GM23338 (cell line): ENCODE measurements at regions not wholly inside any gene's neighbourhood (a gene's known extent, or its start where the extent isn't known, plus 50 kb on each side); places are given as distances from the start of the nearest gene placed in this dataset.

Experiments
- ATAC-seq: fragments of 200-7000 bp; cut with Tn5 transposase; 3 replicates; pipeline ENCODE4 v1.9.1; 2020
- DNase-seq: peaks from one replicate; pipeline ENCODE4 v3.0.0-alpha.2; 2015; ENCODE audit warnings: low spot score
- H2AFZ ChIP-seq: fragments of 200-600 bp; sonication (generic); 2 replicates; pipeline ENCODE4 v1.8.0; 2016; ENCODE audit warnings: antibody characterized with exemption, mild to moderate bottlenecking, moderate library complexity
- H3F3A ChIP-seq: fragments of 200-600 bp; sonication (generic); replicated peaks from 2 replicates; pipeline ENCODE4 v1.8.0; 2017; ENCODE audit warnings: antibody characterized with exemption, mixed run types, low read depth
- H3K27ac ChIP-seq: fragments of 200-600 bp; sonication (generic); 2 replicates; pipeline ENCODE4 v1.6.1; 2016; ENCODE audit warnings: low read depth
- H3K27me3 ChIP-seq: fragments of 200-600 bp; sonication (generic); 2 replicates; pipeline ENCODE4 v1.8.0; 2016; ENCODE audit warnings: mild to moderate bottlenecking, mixed run types, moderate library complexity; ENCODE audit not compliant: insufficient read depth
- H3K36me3 ChIP-seq: fragments of 200-600 bp; sonication (generic); 2 replicates; pipeline ENCODE4 v1.8.0; 2016; ENCODE audit warnings: mild to moderate bottlenecking; ENCODE audit not compliant: insufficient read depth
- H3K4me1 ChIP-seq: fragments of 200-600 bp; sonication (generic); 2 replicates; pipeline ENCODE4 v1.8.0; 2016; ENCODE audit warnings: mild to moderate bottlenecking, moderate library complexity; ENCODE audit not compliant: insufficient read depth
- H3K4me2 ChIP-seq: fragments of 200-600 bp; sonication (generic); 2 replicates; pipeline ENCODE4 v1.7.1; 2017; ENCODE audit warnings: mixed run types
- H3K4me3 ChIP-seq: fragments of 200-600 bp; sonication (generic); 2 replicates; pipeline ENCODE4 v1.6.1; 2016; ENCODE audit warnings: mixed run types
- H3K79me2 ChIP-seq: fragments of 200-600 bp; sonication (generic); replicated peaks from 2 replicates; pipeline ENCODE4 v1.8.0; 2017; ENCODE audit warnings: mild to moderate bottlenecking; ENCODE audit not compliant: insufficient read depth
- H3K9me2 ChIP-seq: fragments of 200-600 bp; sonication (generic); 2 replicates; pipeline ENCODE4 v1.8.0; 2017; ENCODE audit not compliant: insufficient read depth
- H4K20me1 ChIP-seq: fragments of 200-600 bp; sonication (generic); replicated peaks from 2 replicates; pipeline ENCODE4 v1.8.0; 2017; ENCODE audit warnings: mild to moderate bottlenecking; ENCODE audit not compliant: insufficient read depth
- H3K27ac Mint-ChIP-seq: 2 replicates; pipeline ENCODE4 v1.8.0; 2020; ENCODE audit warnings: inconsistent platforms, mild to moderate bottlenecking, moderate library complexity, mixed read lengths
- H3K27me3 Mint-ChIP-seq: 3 replicates; pipeline ENCODE4 v1.8.0; 2022; ENCODE audit warnings: low read depth, mild to moderate bottlenecking, moderate library complexity, mixed read lengths, inconsistent platforms; ENCODE audit not compliant: insufficient read depth, poor library complexity
- H3K36me3 Mint-ChIP-seq: 3 replicates; pipeline ENCODE4 v1.8.0; 2021; ENCODE audit warnings: low read depth, mild to moderate bottlenecking, inconsistent platforms, moderate library complexity, mixed read lengths
- H3K4me1 Mint-ChIP-seq: 3 replicates; pipeline ENCODE4 v1.8.0; 2020; ENCODE audit warnings: mild to moderate bottlenecking, inconsistent platforms, mixed read lengths
- H3K4me3 Mint-ChIP-seq: 3 replicates; pipeline ENCODE4 v1.8.0; 2021; ENCODE audit warnings: moderate library complexity, mild to moderate bottlenecking, inconsistent platforms, mixed read lengths
- H3K9me3 Mint-ChIP-seq: 3 replicates; pipeline ENCODE4 v1.8.0; 2020; ENCODE audit warnings: moderate library complexity, mild to moderate bottlenecking, inconsistent platforms, mixed read lengths
- CREB1 ChIP-seq: fragments of 250-450 bp; sonication (Bioruptor Pico); IDR thresholded peaks from 2 replicates; pipeline ENCODE4 v1.5.0; 2020; ENCODE audit warnings: low read depth, mild to moderate bottlenecking, moderate library complexity
- CTCF ChIP-seq, 2 experiments: fragments of 200-600 bp in 1 of 2; sonication (generic) in 1 of 2; conservative IDR thresholded peaks; 2 replicates each; pipeline versions ENCODE4 v1.5.1 to v1.6.1; 2016 to 2017; ENCODE audit warnings: antibody characterized with exemption in 2 of 2, low read depth in 2 of 2, mild to moderate bottlenecking in 2 of 2, moderate library complexity in 1 of 2
- ETS1 ChIP-seq: IDR thresholded peaks from 2 replicates; pipeline ENCODE4 v1.6.1; 2016; ENCODE audit warnings: antibody characterized with exemption
- EZH2 ChIP-seq: fragments of 200-600 bp; sonication (generic); IDR thresholded peaks from one replicate; pipeline ENCODE4 v1.8.0; 2017; ENCODE audit warnings: antibody characterized with exemption, mild to moderate bottlenecking, low read depth; ENCODE audit not compliant: unreplicated experiment
- EZH2phosphoT487 ChIP-seq: fragments of 200-600 bp; sonication (generic); IDR thresholded peaks from one replicate; pipeline ENCODE4 v1.8.1; 2018; ENCODE audit warnings: antibody characterized with exemption; ENCODE audit not compliant: unreplicated experiment
- JUNB ChIP-seq: IDR thresholded peaks from one replicate; pipeline ENCODE4 v1.6.1; 2016; ENCODE audit warnings: antibody characterized with exemption; ENCODE audit not compliant: unreplicated experiment
- NANOG ChIP-seq: IDR thresholded peaks from 2 replicates; pipeline ENCODE4 v1.6.1; 2016; ENCODE audit warnings: antibody characterized with exemption, borderline replicate concordance
- POLR2AphosphoS5 ChIP-seq: IDR thresholded peaks from 2 replicates; pipeline ENCODE4 v1.6.1; 2016; ENCODE audit warnings: antibody characterized with exemption, low read depth
- REST ChIP-seq: IDR thresholded peaks from one replicate; pipeline ENCODE4 v1.6.1; 2018; ENCODE audit warnings: antibody characterized with exemption; ENCODE audit not compliant: unreplicated experiment
- ZNF114 ChIP-seq: fragments of 250-450 bp; sonication (Bioruptor Pico); IDR thresholded peaks from 2 replicates; pipeline ENCODE4 v1.5.0; 2020; ENCODE audit warnings: mild to moderate bottlenecking, moderate library complexity
- ZNF331 ChIP-seq: fragments of 250-450 bp; sonication (Bioruptor Pico); IDR thresholded peaks from 2 replicates; pipeline ENCODE4 v1.5.0; 2020; ENCODE audit warnings: low read depth, mild to moderate bottlenecking, moderate library complexity
- ZNF462 ChIP-seq: fragments of 250-450 bp; sonication (Bioruptor Pico); IDR thresholded peaks from 2 replicates; pipeline ENCODE4 v1.5.0; 2020; ENCODE audit warnings: mild to moderate bottlenecking, moderate library complexity

GRCh38 chr7:52005613-52006012 is 689.0 kb upstream of the COBL start (continued):
- TF ChIP-seq ZNF462 (CRISPR knock-in tag) (no peak), ZNF114 (CRISPR knock-in tag) (no peak), POLR2AphosphoS5 (no peak), EZH2 (no peak)

GRCh38 chr7:51995596-51996179 is 679.1 kb upstream of the COBL start:
- H3K79me2 ChIP-seq = no peaks in the 10 kb centered on the region
- H3K27ac ChIP-seq = no peak overlapping the region
- H3F3A ChIP-seq = no peaks in the 10 kb centered on the region
- no peak overlapping the region; the same call in 1 of the 2 replicates for H2AFZ ChIP-seq
- no peaks in the 10 kb centered on the region for H3K36me3 ChIP-seq
- Mint-ChIP-seq H3K4me1 (no peaks in the 10 kb centered on the region), H3K4me3 (no peak overlapping the region), H3K27me3 (peaks cover 4% of the 10 kb centered on the region), H3K27ac (no peak overlapping the region), H3K36me3 (peaks cover 5% of the 10 kb centered on the region; the same call in 2 of the 3 replicates), H3K9me3 (peaks cover 18% of the 10 kb centered on the region)
- no peak for DNase-seq
- H3K9me2 ChIP-seq = 0 out of 2 replicates have a peak, but pooled peaks cover 5% of the 10 kb centered on the region
- no peaks in the 10 kb centered on the region for H3K4me1 ChIP-seq
- no peaks in the 10 kb centered on the region for H4K20me1 ChIP-seq
- no peak overlapping the region for H3K4me2 ChIP-seq
- ATAC-seq = no peak
- no peaks in the 10 kb centered on the region for H3K27me3 ChIP-seq
- no peak overlapping the region for H3K4me3 ChIP-seq
- TF ChIP-seq CREB1 (CRISPR knock-in tag) = no peak
- TF ChIP-seq EZH2 = no peak
- TF ChIP-seq REST = no peak
- TF ChIP-seq EZH2phosphoT487 = no peak
- TF ChIP-seq ZNF114 (CRISPR knock-in tag) = no peak
- TF ChIP-seq JUNB = no peak
- no peak for TF ChIP-seq ZNF331
- TF ChIP-seq NANOG = no peak
- no peak for TF ChIP-seq CTCF (conservative IDR thresholded peaks at IDR 0.05; ENCODE audit: low read depth in 2 of 2)
- TF ChIP-seq POLR2AphosphoS5 = no peak
- no peak for TF ChIP-seq ETS1
